ENCODE measurements at regions not wholly inside any gene's neighbourhood (a gene's known extent, or its start where the extent isn't known, plus 50 kb on each side); places are given as distances from the start of the nearest gene placed in this dataset.

DNA sequence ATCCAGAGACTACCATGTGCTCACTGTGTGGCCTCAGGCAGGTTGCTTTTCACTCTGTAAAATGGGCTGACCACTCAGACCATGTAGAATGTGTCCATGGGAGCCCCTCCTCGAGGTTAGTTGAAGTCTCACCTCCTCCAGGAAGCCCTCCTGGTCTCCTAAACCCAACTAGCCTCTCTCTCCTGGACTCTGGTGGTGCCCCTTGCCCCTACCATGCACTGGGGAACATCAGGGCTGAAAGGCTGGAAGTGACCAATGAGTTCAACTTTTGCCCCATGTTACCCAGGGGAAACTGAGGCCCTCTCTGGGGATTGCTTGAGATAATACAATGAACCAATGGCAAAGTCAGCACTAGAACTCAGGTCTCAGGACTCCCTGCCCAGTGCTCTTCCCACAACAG, 69.2 kb upstream of the SLC6A6 start:
- H3K27me3 ChIP-seq: peaks cover 0 to 13% (median 0%) of the 10 kb centered on the region in 4 donors
- no CpG with 5 or more reads among the region's 1 CpG for WGBS, 2 donors
- H3K36me3 ChIP-seq: no peaks in the 10 kb centered on the region
- no peak overlapping the region for H3K4me3 ChIP-seq
- TF ChIP-seq, protein P1, sequence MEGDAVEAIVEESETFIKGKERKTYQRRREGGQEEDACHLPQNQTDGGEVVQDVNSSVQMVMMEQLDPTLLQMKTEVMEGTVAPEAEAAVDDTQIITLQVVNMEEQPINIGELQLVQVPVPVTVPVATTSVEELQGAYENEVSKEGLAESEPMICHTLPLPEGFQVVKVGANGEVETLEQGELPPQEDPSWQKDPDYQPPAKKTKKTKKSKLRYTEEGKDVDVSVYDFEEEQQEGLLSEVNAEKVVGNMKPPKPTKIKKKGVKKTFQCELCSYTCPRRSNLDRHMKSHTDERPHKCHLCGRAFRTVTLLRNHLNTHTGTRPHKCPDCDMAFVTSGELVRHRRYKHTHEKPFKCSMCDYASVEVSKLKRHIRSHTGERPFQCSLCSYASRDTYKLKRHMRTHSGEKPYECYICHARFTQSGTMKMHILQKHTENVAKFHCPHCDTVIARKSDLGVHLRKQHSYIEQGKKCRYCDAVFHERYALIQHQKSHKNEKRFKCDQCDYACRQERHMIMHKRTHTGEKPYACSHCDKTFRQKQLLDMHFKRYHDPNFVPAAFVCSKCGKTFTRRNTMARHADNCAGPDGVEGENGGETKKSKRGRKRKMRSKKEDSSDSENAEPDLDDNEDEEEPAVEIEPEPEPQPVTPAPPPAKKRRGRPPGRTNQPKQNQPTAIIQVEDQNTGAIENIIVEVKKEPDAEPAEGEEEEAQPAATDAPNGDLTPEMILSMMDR (IDR thresholded peaks at IDR 0.05): no peak
- no peak for TF ChIP-seq POLR2A (IDR thresholded peaks at IDR 0.05)
- H3K4me1 ChIP-seq: peaks cover 0 to 35% (median 3%) of the 10 kb centered on the region in 3 donors
- intact Hi-C loops (cut with DNase I): no loop called here
- no peak for DNase-seq
- H3K27ac ChIP-seq: no peak overlapping the region
- no peaks in the 10 kb centered on the region for H3K9me3 ChIP-seq

DNA sequence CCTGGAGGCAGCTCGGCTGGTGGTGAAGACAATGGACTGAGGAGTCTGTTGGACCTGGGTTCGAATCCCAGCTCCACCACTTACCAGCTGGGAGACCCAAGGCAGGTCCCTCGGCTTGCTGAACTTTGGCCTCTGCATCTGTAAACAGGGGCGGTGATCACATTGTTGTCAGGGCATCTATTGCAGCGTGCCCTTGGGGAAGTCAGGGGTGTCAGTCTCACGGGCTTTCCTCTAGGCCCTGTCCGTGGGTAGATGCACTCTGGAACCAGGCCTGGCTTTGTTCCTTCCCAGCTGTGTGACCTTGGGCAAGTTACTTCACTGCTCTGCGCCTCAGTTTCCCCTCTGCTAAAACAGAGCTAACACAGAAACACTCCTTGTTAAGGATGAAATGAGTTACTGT, 68.8 kb upstream of the SLC6A6 start:
- H3K9me3 ChIP-seq: no peaks in the 10 kb centered on the region
- no peak for DNase-seq
- WGBS, 2 donors: 80 to 100% methylated on average over 2 to 3 of the region's 8 CpGs
- H3K4me3 ChIP-seq: no peak overlapping the region
- no peaks in the 10 kb centered on the region for H3K36me3 ChIP-seq
- H3K4me1 ChIP-seq: peaks cover 0 to 35% (median 3%) of the 10 kb centered on the region in 3 donors
- H3K27me3 ChIP-seq: peaks cover 0 to 16% (median 0%) of the 10 kb centered on the region in 4 donors
- no peak overlapping the region for H3K27ac ChIP-seq
- intact Hi-C loops (cut with DNase I): no loop called here
- no peak for TF ChIP-seq POLR2A (IDR thresholded peaks at IDR 0.05)
- TF ChIP-seq, protein P1 (IDR thresholded peaks at IDR 0.05): no peak

DNA sequence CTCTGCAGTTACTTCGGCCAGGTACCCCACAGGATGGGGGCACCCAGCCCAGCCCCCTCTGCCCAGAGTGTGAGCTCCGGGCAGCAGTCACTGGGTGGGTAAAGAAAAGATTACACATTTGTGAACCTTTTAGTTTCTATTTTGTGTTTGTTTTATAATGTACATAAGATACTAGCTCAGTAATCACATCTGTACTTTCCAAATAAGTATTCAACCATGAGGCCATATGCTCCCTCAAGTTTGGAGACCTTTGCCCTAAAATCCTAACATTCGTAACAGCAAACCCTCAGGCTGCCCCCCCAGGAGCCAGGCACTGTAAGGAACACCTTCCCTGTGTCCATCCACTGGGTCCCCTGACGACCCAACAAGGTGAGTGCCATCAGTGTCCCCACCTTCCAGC, 68.3 kb upstream of the SLC6A6 start:
- WGBS, 2 donors: 66 to 87% methylated on average over 3 to 4 of the region's 4 CpGs
- no peak for DNase-seq
- Histone ChIP-seq H3K36me3 (no peaks in the 10 kb centered on the region), H3K27me3 (peaks cover 0 to 21% (median 0%) of the 10 kb centered on the region in 4 donors), H3K4me3 (no peak overlapping the region), H3K4me1 (peaks cover 0 to 33% (median 3%) of the 10 kb centered on the region in 3 donors), H3K9me3 (no peaks in the 10 kb centered on the region), H3K27ac (no peak overlapping the region)
- no peak for TF ChIP-seq POLR2A (IDR thresholded peaks at IDR 0.05)
- TF ChIP-seq, protein P1 (IDR thresholded peaks at IDR 0.05): no peak
- intact Hi-C loops (cut with DNase I): no loop called here

DNA sequence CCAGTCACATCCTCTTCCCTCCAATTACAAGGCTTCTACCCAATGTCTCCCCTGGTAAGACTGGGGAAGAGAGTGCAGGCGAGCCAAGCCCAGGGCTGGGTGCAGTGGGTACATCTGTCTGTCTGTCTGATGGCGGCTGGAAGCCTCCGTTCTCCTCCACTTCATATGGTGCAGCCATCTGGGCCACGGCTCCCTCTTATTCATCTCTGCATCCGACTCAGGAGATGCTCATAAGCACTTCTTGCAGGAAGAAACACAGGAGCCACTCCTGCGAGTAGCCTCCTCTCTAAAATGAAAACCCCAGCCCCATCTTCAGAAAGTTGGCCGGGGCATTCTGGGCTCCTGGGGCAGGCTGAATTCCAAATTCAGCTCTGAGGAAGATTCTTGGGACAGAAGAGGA, 67.5 kb upstream of the SLC6A6 start:
- no peaks in the 10 kb centered on the region for H3K36me3 ChIP-seq
- no peaks in the 10 kb centered on the region for H3K9me3 ChIP-seq
- peaks cover 0 to 27% (median 3%) of the 10 kb centered on the region in 3 donors for H3K4me1 ChIP-seq
- TF ChIP-seq, protein P1 (IDR thresholded peaks at IDR 0.05): no peak
- no peak for TF ChIP-seq POLR2A (IDR thresholded peaks at IDR 0.05)
- intact Hi-C loops (cut with DNase I): no loop called here
- no peak for DNase-seq
- H3K27me3 ChIP-seq: peaks cover 0 to 29% (median 0%) of the 10 kb centered on the region in 4 donors
- 83% methylated on average over 3 of the region's 7 CpGs; no CpG with 5 or more reads in 1 of the 2 donors for WGBS, 2 donors
- H3K4me3 ChIP-seq: no peak overlapping the region
- H3K27ac ChIP-seq: no peak overlapping the region

DNA sequence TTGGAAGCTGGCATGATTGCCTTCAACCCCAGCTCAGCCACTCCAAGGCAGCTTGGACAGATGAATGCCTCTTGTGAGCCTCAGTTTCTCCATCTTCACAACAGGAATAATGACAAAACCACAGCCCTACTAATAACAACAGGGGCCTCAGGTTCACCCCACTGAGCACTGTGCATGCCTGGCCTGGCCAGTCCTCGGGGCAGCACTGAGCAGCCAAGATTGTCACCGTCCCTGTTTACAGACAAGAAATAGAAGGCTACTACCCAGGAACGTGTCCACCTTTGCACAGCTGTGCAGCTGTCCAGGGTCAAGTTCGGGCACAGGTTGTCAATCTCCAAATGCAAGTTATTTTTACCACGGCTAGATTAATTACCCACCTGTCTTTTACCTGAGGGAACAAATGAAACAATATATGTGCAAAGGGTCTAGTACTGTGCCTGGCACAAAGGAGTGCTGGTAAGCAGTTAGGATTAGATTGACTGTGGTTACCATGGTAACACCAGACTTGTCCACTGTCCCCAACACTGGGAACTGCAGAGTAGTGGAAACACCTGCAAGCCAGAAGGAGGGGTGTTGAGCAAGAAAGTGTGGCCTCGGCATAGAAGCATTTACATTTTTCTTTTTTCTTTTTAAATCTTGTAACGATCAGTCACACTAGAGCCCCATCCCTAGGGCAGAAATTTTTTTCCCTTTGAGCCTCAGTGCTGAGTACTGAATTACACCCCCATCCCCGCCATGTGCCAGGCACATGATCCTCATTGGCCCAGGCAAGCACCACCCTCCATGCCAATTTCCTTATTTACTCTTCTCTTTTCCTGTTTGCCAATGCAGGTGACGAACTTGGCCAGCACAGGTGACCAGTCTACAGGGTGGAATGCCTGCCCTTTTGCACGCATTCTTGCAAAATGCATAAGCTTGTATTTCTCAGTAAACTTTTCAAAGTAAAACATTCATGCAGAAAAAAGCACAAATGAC, 66.3 kb upstream of the SLC6A6 start:
- Histone ChIP-seq H3K27ac (no peak overlapping the region), H3K9me3 (no peaks in the 10 kb centered on the region), H3K4me1 (peaks cover 0 to 27% (median 3%) of the 10 kb centered on the region in 3 donors), H3K4me3 (no peak overlapping the region), H3K36me3 (no peaks in the 10 kb centered on the region), H3K27me3 (peaks cover 0 to 40% (median 0%) of the 10 kb centered on the region in 4 donors)
- intact Hi-C loops (cut with DNase I): no loop called here
- DNase-seq: no peak
- 29 to 49% methylated on average over 9 to 10 of the region's 10 CpGs for WGBS, 2 donors
- TF ChIP-seq POLR2A (IDR thresholded peaks at IDR 0.05): no peak
- TF ChIP-seq, protein P1 (IDR thresholded peaks at IDR 0.05): no peak
